ENCODE measurements at regions not wholly inside any gene's neighbourhood (a gene's known extent, or its start where the extent isn't known, plus 50 kb on each side); places are given as distances from the start of the nearest gene placed in this dataset.

DNA sequence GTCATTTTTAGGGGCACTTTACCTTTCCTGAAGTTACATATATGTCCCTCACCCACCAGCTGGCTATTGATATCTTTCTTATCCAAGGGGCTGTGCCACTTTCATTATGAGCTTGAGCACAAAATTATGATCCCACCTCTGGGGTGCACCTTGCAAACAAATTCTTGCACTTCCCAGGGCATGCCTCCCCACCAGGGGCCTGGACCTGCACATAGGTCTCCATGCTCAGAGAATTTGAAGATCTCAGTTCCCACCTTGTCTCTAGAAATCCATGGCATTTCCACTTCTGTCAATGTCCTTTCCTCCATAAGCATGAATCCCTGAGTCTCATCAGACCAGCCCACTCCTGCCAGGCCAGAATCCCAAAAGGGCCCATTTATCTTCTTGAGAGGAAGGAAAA, 449.1 kb upstream of the REG3G start:
- TF ChIP-seq, protein P1, sequence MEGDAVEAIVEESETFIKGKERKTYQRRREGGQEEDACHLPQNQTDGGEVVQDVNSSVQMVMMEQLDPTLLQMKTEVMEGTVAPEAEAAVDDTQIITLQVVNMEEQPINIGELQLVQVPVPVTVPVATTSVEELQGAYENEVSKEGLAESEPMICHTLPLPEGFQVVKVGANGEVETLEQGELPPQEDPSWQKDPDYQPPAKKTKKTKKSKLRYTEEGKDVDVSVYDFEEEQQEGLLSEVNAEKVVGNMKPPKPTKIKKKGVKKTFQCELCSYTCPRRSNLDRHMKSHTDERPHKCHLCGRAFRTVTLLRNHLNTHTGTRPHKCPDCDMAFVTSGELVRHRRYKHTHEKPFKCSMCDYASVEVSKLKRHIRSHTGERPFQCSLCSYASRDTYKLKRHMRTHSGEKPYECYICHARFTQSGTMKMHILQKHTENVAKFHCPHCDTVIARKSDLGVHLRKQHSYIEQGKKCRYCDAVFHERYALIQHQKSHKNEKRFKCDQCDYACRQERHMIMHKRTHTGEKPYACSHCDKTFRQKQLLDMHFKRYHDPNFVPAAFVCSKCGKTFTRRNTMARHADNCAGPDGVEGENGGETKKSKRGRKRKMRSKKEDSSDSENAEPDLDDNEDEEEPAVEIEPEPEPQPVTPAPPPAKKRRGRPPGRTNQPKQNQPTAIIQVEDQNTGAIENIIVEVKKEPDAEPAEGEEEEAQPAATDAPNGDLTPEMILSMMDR (tag by site-specific recombination; IDR thresholded peaks at IDR 0.05) = no peak
- TF ChIP-seq, protein P2, sequence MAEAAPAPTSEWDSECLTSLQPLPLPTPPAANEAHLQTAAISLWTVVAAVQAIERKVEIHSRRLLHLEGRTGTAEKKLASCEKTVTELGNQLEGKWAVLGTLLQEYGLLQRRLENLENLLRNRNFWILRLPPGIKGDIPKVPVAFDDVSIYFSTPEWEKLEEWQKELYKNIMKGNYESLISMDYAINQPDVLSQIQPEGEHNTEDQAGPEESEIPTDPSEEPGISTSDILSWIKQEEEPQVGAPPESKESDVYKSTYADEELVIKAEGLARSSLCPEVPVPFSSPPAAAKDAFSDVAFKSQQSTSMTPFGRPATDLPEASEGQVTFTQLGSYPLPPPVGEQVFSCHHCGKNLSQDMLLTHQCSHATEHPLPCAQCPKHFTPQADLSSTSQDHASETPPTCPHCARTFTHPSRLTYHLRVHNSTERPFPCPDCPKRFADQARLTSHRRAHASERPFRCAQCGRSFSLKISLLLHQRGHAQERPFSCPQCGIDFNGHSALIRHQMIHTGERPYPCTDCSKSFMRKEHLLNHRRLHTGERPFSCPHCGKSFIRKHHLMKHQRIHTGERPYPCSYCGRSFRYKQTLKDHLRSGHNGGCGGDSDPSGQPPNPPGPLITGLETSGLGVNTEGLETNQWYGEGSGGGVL (tag by site-specific recombination; IDR thresholded peaks at IDR 0.05) = no peak
- no peak for TF ChIP-seq KLF16 (tag by site-specific recombination; IDR thresholded peaks at IDR 0.05)
- TF ChIP-seq, protein P3, sequence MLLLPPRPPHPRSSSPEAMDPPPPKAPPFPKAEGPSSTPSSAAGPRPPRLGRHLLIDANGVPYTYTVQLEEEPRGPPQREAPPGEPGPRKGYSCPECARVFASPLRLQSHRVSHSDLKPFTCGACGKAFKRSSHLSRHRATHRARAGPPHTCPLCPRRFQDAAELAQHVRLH (tag by site-specific recombination; IDR thresholded peaks at IDR 0.05) = no peak
- TF ChIP-seq MZF1 (tag by site-specific recombination; IDR thresholded peaks at IDR 0.05; ENCODE audit: borderline replicate concordance) = no peak
- TF ChIP-seq, protein P4, sequence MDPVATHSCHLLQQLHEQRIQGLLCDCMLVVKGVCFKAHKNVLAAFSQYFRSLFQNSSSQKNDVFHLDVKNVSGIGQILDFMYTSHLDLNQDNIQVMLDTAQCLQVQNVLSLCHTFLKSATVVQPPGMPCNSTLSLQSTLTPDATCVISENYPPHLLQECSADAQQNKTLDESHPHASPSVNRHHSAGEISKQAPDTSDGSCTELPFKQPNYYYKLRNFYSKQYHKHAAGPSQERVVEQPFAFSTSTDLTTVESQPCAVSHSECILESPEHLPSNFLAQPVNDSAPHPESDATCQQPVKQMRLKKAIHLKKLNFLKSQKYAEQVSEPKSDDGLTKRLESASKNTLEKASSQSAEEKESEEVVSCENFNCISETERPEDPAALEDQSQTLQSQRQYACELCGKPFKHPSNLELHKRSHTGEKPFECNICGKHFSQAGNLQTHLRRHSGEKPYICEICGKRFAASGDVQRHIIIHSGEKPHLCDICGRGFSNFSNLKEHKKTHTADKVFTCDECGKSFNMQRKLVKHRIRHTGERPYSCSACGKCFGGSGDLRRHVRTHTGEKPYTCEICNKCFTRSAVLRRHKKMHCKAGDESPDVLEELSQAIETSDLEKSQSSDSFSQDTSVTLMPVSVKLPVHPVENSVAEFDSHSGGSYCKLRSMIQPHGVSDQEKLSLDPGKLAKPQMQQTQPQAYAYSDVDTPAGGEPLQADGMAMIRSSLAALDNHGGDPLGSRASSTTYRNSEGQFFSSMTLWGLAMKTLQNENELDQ (tag by site-specific recombination; IDR thresholded peaks at IDR 0.05; ENCODE audit: low read depth) = no peak
- TF ChIP-seq HOXA7 (CRISPR knock-in tag; IDR thresholded peaks at IDR 0.05; ENCODE audit: borderline replicate concordance) = no peak

All from HEK293 (cell line).